ENCODE measurements at regions not wholly inside any gene's neighbourhood (a gene's known extent, or its start where the extent isn't known, plus 50 kb on each side); places are given as distances from the start of the nearest gene placed in this dataset.
"Not testable (repeated sequence)": the region's sequence is repeated elsewhere in the genome, so short reads cannot be mapped to it uniquely, and the experiment has no call there.

- ATAC-seq (no peak), DNase-seq (no peak)
- Mint-ChIP-seq H3K9me3 (peaks cover 9% of the 10 kb centered on the region), H3K4me3 (no peak overlapping the region), H3K4me1 (ENCODE audit: low read depth) (peaks cover 5% of the 10 kb centered on the region), H3K27me3 (no peaks in the 10 kb centered on the region), H3K27ac (no peak overlapping the region), H3K36me3 (ENCODE audit: low read depth) (peaks cover 2% of the 10 kb centered on the region)
- ChIA-PET CTCF (no interaction called here), POLR2A (interaction anchor here (0.6 kb wide), 1 partner anchor 76 kb away, joined by 3 read pairs; no protein-coding TSS in a partner anchor)
- no peak for TF ChIP-seq CTCF (IDR thresholded peaks at IDR 0.05)
- intact Hi-C loops (cut with micrococcal nuclease), result no loop called here
These were observed 164.2 kb downstream of the FAM76B start for GRCh38 chr11:95625164-95625900.

GRCh38 chr11:95616256-95616804, 173.3 kb downstream of the FAM76B start:
- no peak for TF ChIP-seq CTCF (IDR thresholded peaks at IDR 0.05)
- peaks cover 23% of the 10 kb centered on the region for H3K9me3 Mint-ChIP-seq
- H3K4me1 Mint-ChIP-seq (ENCODE audit: low read depth), result peaks cover 6% of the 10 kb centered on the region
- ChIA-PET POLR2A (no interaction called here), CTCF (interaction anchor here (1.3 kb wide), 1 partner anchor 89 kb away, joined by 3 read pairs; no protein-coding TSS in a partner anchor)
- ATAC-seq (no peak), DNase-seq (no peak)
- no peak overlapping the region for H3K27ac Mint-ChIP-seq
- peaks cover 1% of the 10 kb centered on the region for H3K27me3 Mint-ChIP-seq
- intact Hi-C loops (cut with micrococcal nuclease), result no loop called here
- H3K4me3 Mint-ChIP-seq, result no peak overlapping the region
- peaks cover 8% of the 10 kb centered on the region for H3K36me3 Mint-ChIP-seq (ENCODE audit: low read depth)

DNA sequence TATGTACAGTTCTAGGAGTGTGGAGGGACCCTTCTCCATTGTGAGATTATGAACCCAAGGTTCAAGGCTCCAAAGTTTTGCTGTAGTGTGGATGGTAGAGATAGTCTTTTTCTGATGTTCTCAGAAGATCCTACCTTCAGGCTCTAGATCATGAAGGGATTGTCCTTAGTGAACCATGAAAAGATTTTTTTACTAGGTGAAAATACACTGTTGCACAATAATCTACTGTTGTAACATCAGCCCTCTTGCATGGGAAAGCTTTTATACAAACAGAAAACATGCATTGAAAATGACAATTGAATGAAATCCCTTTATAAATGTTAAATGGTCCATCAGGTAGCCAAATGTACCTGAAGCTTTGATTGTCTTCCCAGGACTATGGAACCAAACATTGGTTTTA, 177.8 kb downstream of the FAM76B start:
- ChIA-PET POLR2A (no interaction called here), CTCF (no interaction called here)
- H3K36me3 Mint-ChIP-seq (ENCODE audit: low read depth), result no peaks in the 10 kb centered on the region
- no peak for DNase-seq
- H3K27me3 Mint-ChIP-seq, result peaks cover 1% of the 10 kb centered on the region
- H3K9me3 Mint-ChIP-seq, result peaks cover 2% of the 10 kb centered on the region
- no peak for TF ChIP-seq CTCF (IDR thresholded peaks at IDR 0.05)
- H3K4me3 Mint-ChIP-seq, result no peak overlapping the region
- intact Hi-C loops (cut with micrococcal nuclease), result no loop called here
- H3K4me1 Mint-ChIP-seq (ENCODE audit: low read depth), result no peaks in the 10 kb centered on the region
- no peak for ATAC-seq
- H3K27ac Mint-ChIP-seq, result no peak overlapping the region

DNA sequence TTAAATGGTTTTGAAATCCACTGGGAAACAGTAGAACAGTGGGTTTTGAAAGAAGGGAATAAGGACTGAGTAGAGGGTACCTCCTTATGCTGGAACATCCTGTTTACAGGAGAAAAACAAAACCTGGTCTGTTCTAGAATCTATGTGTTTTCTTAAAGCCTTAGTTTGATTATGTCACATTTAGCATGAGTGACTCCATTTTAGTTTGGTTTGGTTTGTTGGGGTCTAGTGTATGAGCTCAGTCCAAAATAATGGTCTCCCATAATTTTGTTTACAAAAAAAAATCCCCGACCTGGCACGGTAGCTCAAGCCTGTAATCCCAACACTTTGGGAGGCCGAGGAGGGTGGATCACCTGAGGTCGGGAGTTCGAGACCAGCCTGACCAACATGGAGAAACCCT, 179.4 kb downstream of the FAM76B start:
- H3K4me1 Mint-ChIP-seq (ENCODE audit: low read depth); ATAC-seq; POLR2A ChIA-PET; intact Hi-C loops (cut with micrococcal nuclease); H3K27ac Mint-ChIP-seq; DNase-seq; H3K36me3 Mint-ChIP-seq (ENCODE audit: low read depth); H3K27me3 Mint-ChIP-seq; H3K9me3 Mint-ChIP-seq; CTCF ChIA-PET; H3K4me3 Mint-ChIP-seq: not testable (repeated sequence)

DNA sequence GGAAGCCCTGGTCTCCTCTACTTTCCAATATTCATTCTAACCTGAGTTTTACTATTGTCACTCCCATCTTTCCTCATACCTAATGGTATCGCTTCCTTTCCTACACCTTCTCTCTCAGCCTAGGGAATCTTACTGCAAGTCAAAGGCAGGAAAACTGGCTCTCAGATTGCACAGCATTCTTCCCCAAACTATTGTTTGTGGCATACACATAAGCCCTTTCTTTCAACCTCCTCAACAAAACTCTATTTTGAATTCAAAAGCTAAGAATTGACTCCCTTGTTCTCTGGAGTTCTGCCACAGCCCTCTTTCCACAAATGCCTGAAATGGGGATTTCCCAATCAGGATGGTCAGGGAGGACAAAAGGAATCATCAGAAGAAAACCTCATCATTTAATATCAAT, 181.5 kb downstream of the FAM76B start:
- intact Hi-C loops (cut with micrococcal nuclease), result no loop called here
- DNase-seq, result no peak
- peaks cover 2% of the 10 kb centered on the region for H3K9me3 Mint-ChIP-seq
- no peak for ATAC-seq
- no peak overlapping the region for H3K4me3 Mint-ChIP-seq
- H3K4me1 Mint-ChIP-seq (ENCODE audit: low read depth), result peaks cover 7% of the 10 kb centered on the region
- no peak overlapping the region for H3K27ac Mint-ChIP-seq
- H3K36me3 Mint-ChIP-seq (ENCODE audit: low read depth), result no peaks in the 10 kb centered on the region
- peaks cover 3% of the 10 kb centered on the region for H3K27me3 Mint-ChIP-seq
- POLR2A ChIA-PET, result no interaction called here
- TF ChIP-seq CTCF (IDR thresholded peaks at IDR 0.05), result no peak
- CTCF ChIA-PET, result interaction anchor here (1.8 kb wide), 1 partner anchor 97 kb away, joined by 5 read pairs; no protein-coding TSS in a partner anchor
